ENCODE measurements at regions not wholly inside any gene's neighbourhood (a gene's known extent, or its start where the extent isn't known, plus 50 kb on each side); places are given as distances from the start of the nearest gene placed in this dataset.

GRCh38 chr5:89584339-89584956 is 701.5 kb upstream of the MEF2C start:
- no peaks in the 10 kb centered on the region for H3K9me3 ChIP-seq (ENCODE audit: control insufficient read depth, insufficient read depth, low read length)
- H3K27ac ChIP-seq (ENCODE audit: low read depth, low read length), result no peak overlapping the region
- no peak overlapping the region for H3K4me3 ChIP-seq (ENCODE audit: low read depth, low read length)
- TF ChIP-seq, protein P1, sequence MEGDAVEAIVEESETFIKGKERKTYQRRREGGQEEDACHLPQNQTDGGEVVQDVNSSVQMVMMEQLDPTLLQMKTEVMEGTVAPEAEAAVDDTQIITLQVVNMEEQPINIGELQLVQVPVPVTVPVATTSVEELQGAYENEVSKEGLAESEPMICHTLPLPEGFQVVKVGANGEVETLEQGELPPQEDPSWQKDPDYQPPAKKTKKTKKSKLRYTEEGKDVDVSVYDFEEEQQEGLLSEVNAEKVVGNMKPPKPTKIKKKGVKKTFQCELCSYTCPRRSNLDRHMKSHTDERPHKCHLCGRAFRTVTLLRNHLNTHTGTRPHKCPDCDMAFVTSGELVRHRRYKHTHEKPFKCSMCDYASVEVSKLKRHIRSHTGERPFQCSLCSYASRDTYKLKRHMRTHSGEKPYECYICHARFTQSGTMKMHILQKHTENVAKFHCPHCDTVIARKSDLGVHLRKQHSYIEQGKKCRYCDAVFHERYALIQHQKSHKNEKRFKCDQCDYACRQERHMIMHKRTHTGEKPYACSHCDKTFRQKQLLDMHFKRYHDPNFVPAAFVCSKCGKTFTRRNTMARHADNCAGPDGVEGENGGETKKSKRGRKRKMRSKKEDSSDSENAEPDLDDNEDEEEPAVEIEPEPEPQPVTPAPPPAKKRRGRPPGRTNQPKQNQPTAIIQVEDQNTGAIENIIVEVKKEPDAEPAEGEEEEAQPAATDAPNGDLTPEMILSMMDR (IDR thresholded peaks at IDR 0.05; ENCODE audit: low read depth, low read length), result no peak
- CTCF ChIA-PET, result interaction anchor here (0.7 to 1.8 kb wide), 2 partner anchors 371 to 855 kb away, joined by 4 to 10 read pairs; no protein-coding TSS in a partner anchor
- H3K27me3 ChIP-seq (ENCODE audit: control insufficient read depth, insufficient read depth, low read length), result no peaks in the 10 kb centered on the region
- POLR2A ChIA-PET, result interaction anchor here (1.0 to 1.4 kb wide), 2 partner anchors 12 to 701 kb away, joined by 3 read pairs; no protein-coding TSS in a partner anchor
- peak; percentile 37 for DNase-seq (ENCODE audit: low read depth, low spot score)

DNA sequence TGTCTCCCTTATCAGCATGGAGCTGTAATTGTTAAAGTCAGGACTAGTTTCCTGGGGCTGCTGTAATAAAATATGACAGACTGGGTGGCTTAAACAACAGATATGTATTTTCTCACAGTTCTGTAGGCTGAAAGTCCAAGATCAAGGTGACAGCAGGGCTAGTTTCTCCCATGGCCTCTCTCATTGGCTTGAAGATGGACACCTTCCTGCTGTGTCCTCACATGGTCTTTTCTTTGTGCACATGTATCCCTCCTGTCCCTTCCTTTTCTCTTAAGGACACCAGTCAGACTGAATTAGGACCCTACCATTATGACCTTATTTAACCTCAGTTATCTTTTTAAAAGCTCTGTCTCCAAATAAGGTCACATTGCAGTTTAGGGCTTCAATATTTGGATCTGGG is 700.5 kb upstream of the MEF2C start:
- Histone ChIP-seq H3K9me3 (ENCODE audit: control insufficient read depth, insufficient read depth, low read length) (no peaks in the 10 kb centered on the region), H3K27me3 (ENCODE audit: control insufficient read depth, insufficient read depth, low read length) (no peaks in the 10 kb centered on the region), H3K4me3 (ENCODE audit: low read depth, low read length) (no peak overlapping the region), H3K27ac (ENCODE audit: low read depth, low read length) (no peak overlapping the region)
- TF ChIP-seq, protein P1 (IDR thresholded peaks at IDR 0.05; ENCODE audit: low read depth, low read length), result no peak
- ChIA-PET CTCF (interaction anchor here (1.8 kb wide), 1 partner anchor 854 kb away, joined by 10 read pairs; no protein-coding TSS in a partner anchor), POLR2A (interaction anchor here (1.4 kb wide), 1 partner anchor 700 kb away, joined by 3 read pairs; no protein-coding TSS in a partner anchor)
- DNase-seq (ENCODE audit: low read depth, low spot score), result no peak

DNA sequence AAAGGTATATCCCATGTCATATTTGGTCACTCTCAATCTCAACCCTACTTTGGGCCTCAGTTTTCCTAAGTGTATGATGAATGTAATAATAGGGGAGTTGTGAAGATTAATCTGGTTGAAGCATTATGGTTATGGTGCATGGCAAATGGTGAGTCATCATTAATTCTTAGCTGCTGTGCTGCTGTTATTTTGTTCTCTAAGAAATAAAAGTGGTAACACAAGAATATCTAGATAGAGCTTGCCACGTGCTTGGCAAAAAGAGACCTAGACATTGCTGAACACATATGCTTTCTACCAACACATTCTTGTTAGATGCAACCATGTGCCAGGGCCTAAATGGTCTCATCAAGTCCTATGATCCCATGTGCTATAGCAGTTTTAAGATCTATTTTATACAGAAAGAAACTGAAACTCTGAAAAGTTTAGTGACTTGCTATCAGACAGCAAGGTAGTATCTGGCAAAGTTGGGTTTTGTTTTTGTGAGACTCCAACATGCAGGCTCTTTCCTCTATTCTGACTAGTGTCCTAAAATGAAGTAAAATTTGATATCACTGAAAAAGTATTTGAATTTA is 699.9 kb upstream of the MEF2C start:
- DNase-seq (ENCODE audit: low read depth, low spot score), result no peak
- Histone ChIP-seq H3K27me3 (ENCODE audit: control insufficient read depth, insufficient read depth, low read length) (no peaks in the 10 kb centered on the region), H3K4me3 (ENCODE audit: low read depth, low read length) (no peak overlapping the region), H3K27ac (ENCODE audit: low read depth, low read length) (no peak overlapping the region), H3K9me3 (ENCODE audit: control insufficient read depth, insufficient read depth, low read length) (no peaks in the 10 kb centered on the region)
- POLR2A ChIA-PET, result no interaction called here
- TF ChIP-seq, protein P1 (IDR thresholded peaks at IDR 0.05; ENCODE audit: low read depth, low read length), result no peak
- CTCF ChIA-PET, result no interaction called here

GRCh38 chr5:89580976-89581375 is 698.0 kb upstream of the MEF2C start:
- DNase-seq (ENCODE audit: low read depth, low spot score), result no peak
- Histone ChIP-seq H3K27ac (ENCODE audit: low read depth, low read length) (no peak overlapping the region), H3K9me3 (ENCODE audit: control insufficient read depth, insufficient read depth, low read length) (no peaks in the 10 kb centered on the region), H3K4me3 (ENCODE audit: low read depth, low read length) (no peak overlapping the region), H3K27me3 (ENCODE audit: control insufficient read depth, insufficient read depth, low read length) (no peaks in the 10 kb centered on the region)
- ChIA-PET CTCF (no interaction called here), POLR2A (no interaction called here)
- TF ChIP-seq, protein P1 (IDR thresholded peaks at IDR 0.05; ENCODE audit: low read depth, low read length), result no peak

DNA sequence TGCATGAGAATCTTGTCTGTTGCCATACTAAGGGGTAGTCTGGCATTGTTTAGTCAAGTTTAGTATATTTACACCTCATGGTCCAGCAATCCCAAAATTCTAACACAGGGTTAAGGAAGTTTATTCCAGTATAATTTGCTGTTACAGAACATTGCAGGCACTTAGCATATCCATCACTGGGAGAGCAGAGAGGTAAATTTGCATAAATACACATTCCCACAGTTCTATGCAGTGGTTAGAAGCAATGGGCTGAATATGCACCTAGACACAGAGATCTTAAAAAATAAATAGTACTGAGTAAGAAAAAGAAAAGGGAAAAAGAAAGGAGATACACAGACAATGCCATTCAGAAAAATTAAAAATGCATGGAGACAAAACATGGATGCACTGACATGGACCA is 692.3 kb upstream of the MEF2C start:
- DNase-seq (ENCODE audit: low read depth, low spot score), result no peak
- ChIA-PET POLR2A (no interaction called here), CTCF (no interaction called here)
- no peak overlapping the region for H3K27ac ChIP-seq (ENCODE audit: low read depth, low read length)
- TF ChIP-seq, protein P1 (IDR thresholded peaks at IDR 0.05; ENCODE audit: low read depth, low read length), result no peak
- no peak overlapping the region for H3K4me3 ChIP-seq (ENCODE audit: low read depth, low read length)
- no peaks in the 10 kb centered on the region for H3K9me3 ChIP-seq (ENCODE audit: control insufficient read depth, insufficient read depth, low read length)
- no peaks in the 10 kb centered on the region for H3K27me3 ChIP-seq (ENCODE audit: control insufficient read depth, insufficient read depth, low read length)

All from AG04450 (cell line).